GM10266 (cell line): ENCODE measurements at regions not wholly inside any gene's neighbourhood (a gene's known extent, or its start where the extent isn't known, plus 50 kb on each side); places are given as distances from the start of the nearest gene placed in this dataset.

Source experiments
- DNase-seq: peaks from one replicate; pipeline ENCODE4 v3.0.0; 2012; ENCODE audit errors: extremely low spot score
- TF ChIP-seq, protein P1 (sequence below): IDR thresholded peaks from 2 replicates; pipeline ENCODE4 v1.5.1; 2012; ENCODE audit warnings: mild to moderate bottlenecking, low read depth; ENCODE audit not compliant: control insufficient read depth, insufficient read depth; ENCODE audit errors: missing control alignments

DNA sequence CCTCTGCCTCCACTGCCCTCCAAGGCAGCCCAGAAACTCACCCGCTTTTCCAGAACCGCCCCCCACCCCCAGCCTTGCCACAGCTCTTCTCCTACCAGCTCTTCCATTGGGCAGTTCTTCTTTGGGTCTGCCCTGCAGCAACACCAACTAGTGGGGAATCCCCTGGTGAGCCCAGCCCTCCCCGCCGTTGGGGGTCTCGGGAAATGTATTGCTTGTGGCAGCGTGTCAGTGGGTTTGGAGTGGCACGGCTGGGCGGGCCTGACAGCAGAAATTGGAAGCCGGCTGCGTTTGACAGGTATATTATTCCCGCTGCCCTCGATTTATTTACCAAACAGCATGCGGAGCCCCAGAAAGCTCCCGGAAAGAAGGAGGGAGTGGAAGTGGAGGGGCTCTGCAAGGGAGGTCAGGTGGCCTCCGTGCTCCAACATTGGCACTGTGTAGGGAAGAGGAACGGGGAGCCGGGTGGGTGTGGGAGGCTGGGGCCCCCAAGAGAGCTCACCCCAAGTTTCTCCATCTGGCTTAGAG is 65.2 kb upstream of the NECTIN1 start:
- TF ChIP-seq, protein P1, sequence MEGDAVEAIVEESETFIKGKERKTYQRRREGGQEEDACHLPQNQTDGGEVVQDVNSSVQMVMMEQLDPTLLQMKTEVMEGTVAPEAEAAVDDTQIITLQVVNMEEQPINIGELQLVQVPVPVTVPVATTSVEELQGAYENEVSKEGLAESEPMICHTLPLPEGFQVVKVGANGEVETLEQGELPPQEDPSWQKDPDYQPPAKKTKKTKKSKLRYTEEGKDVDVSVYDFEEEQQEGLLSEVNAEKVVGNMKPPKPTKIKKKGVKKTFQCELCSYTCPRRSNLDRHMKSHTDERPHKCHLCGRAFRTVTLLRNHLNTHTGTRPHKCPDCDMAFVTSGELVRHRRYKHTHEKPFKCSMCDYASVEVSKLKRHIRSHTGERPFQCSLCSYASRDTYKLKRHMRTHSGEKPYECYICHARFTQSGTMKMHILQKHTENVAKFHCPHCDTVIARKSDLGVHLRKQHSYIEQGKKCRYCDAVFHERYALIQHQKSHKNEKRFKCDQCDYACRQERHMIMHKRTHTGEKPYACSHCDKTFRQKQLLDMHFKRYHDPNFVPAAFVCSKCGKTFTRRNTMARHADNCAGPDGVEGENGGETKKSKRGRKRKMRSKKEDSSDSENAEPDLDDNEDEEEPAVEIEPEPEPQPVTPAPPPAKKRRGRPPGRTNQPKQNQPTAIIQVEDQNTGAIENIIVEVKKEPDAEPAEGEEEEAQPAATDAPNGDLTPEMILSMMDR: no peak
- DNase-seq: no peak

DNA sequence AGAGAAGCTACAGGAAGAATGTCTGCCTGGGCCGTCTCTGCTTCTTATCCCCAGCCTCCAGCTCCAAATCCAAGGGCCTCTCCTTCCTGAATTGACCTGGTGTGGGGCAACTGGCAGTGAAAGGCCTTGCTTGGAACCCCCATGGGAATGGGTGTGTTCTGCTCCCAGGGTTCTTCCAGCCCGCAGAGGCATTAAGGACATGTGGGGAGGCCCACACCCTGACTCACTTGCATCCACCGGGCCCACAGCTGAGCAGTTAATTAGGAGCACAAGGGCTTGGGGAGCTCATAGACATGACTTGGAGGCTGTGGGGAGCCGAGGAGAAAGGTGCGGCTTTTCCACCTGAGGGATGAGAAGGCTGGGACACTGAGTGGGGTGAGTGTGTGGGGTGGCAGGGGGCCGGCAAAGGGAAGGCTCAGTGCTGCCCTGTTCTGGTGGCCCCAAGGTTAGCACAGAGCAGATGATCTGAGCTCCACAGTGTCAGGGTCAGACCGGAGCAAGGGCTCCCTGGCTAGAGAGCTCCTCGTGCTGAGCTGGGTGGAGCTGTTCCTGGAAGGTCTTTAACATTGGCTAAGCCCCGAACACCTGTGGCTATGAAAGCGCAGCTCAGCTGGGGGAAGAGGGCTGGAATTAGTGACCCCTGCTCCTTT is 64.5 kb upstream of the NECTIN1 start:
- TF ChIP-seq, protein P1: no peak
- no peak for DNase-seq

DNA sequence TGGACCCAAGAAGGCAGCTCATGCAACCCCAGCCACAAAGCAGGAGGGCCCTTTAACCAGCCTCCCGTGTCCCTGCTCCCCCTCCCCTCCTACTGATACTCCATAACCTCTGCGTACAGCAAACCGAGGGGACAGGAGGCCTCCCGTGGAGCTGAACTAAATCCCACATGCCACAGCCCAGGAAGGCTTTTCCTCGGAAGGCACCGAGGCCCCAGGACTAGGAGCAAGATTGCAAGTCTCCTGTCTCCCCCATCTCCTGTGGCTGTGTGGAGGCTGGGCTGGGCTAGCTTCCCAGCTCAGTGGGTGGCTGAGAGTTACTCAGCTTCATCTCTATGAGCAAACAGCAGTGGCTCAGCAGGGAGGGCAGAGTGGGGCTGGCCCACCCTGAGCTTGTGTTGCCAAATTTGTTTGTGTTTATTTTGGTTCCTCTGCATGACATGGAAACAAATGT is 62.7 kb upstream of the NECTIN1 start:
- DNase-seq: no peak

DNA sequence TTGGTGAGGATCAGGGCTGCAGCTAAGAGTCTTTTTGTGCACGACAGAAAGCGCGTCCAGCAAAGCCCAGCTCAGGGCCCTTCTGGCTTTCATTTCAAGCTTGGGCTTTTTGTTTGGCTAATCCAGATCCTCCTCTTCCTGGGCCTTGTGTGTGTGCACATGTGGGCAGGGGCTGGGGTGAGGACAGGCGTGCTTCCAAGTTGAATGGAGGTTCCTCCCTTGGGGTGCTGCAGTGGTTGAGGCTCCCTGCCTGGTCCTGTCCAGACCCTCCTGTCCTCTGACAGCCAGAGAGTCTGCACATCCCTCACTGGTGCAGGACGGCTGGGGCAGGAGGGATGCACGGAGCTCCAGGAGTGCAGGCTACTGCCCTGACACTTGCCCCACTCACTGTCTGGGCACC is 62.0 kb upstream of the NECTIN1 start:
- TF ChIP-seq, protein P1: no peak
- DNase-seq: no peak

More for the DNA sequence above, 62.7 kb upstream of the NECTIN1 start:
- TF ChIP-seq, protein P1: no peak

DNA sequence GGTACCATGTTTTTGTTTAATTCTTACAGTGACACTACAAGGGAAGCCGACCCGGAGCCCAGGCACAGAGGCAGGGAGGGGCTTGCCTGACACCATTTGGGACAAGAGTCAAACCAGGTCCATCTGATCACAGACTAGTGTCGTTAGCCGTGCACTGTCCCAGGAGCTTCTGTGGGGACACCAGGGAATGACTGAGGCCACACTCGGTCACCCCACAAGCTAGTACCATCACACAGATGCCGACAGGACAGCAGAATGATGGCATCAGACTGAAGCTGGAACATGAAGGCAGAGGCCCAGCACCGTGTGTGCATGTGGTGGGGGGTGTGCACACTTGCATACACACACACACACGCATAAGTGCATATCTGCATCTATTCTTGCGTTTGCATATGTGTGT is 61.5 kb upstream of the NECTIN1 start:
- TF ChIP-seq, protein P1: no peak
- no peak for DNase-seq

DNA sequence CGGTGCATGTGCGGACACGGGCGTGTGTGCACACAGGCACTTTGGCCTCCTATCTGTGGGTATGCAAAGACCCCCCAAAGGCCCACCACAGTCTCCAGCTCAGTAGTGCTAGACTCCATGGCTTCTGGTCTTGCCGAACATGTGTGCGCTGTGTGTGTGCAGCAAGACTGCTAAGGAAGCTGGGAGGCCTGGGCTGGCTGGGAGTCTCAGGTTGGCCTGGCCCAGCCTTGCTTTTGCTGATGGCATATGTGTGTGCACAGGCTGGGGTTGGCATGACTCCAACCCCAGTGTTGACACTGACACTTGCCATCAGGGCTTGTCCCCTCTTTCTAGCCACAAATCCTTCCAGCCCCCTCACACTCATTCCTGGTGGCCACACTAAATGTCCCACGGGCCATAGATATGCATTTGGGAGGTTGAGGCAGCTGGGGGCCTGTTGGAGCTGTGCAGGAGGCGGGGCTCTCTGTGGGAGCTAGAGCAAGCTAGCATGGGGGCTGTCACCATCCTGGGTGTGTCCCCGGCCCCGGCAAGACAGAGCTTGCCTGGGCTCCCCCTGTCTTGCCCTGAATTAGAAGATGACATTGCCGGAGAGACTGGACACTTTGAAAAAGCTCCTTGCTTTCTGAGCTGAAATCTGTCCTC is 60.9 kb upstream of the NECTIN1 start:
- TF ChIP-seq, protein P1: no peak

DNA sequence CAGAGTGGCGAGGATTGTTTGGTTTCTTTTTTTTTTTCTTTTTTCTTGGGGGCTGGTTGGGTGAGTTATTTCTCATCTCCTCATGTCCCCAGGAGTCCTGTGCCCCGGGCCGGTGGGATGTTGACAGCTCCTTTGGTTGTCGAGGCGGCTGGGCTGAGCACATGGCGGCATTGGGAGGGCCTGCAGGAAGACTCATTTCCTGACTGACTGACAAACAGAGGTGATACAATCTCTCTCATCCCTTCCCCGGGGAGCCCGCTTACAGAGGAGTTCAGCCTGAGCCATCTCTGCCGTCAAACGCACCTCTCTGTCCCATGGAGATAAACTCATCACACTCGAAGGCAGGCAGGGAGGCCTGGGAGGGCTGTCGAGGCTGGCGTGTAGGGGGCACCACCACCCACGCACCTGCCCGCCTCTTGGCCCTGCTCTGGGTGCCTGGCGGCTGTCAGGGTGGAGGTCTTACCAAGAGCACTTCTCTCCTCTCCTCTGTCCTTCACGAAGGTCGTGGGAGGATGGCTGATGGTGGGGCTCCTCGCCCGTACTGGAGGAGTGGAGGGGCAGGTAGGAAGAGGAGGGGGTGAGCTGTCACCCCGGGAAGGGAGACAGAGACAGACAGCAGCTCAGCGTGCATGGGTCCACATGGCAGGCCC is 60.0 kb upstream of the NECTIN1 start:
- TF ChIP-seq, protein P1: no peak

More for the DNA sequence above, 60.9 kb upstream of the NECTIN1 start:
- no peak for DNase-seq

More for the DNA sequence above, 60.0 kb upstream of the NECTIN1 start:
- DNase-seq: no peak
